ENCODE measurements at regions not wholly inside any gene's neighbourhood (a gene's known extent, or its start where the extent isn't known, plus 50 kb on each side); places are given as distances from the start of the nearest gene placed in this dataset.

- Histone ChIP-seq H3K9me3 (ENCODE audit: severe bottlenecking) (no peaks in the 10 kb centered on the region), H3K27me3 (ENCODE audit: insufficient read depth, poor library complexity, severe bottlenecking) (no peaks in the 10 kb centered on the region), H3K4me1 (ENCODE audit: insufficient read depth, poor library complexity, severe bottlenecking) (no peaks in the 10 kb centered on the region), H3K27ac (ENCODE audit: poor library complexity, severe bottlenecking) (no peak overlapping the region), H3K4me3 (ENCODE audit: severe bottlenecking) (no peak overlapping the region), H3K36me3 (ENCODE audit: low read depth) (no peaks in the 10 kb centered on the region)
- ATAC-seq (ENCODE audit: low read depth) (no peak), DNase-seq (ENCODE audit: low spot score) (no peak)
- TF ChIP-seq, protein P1, sequence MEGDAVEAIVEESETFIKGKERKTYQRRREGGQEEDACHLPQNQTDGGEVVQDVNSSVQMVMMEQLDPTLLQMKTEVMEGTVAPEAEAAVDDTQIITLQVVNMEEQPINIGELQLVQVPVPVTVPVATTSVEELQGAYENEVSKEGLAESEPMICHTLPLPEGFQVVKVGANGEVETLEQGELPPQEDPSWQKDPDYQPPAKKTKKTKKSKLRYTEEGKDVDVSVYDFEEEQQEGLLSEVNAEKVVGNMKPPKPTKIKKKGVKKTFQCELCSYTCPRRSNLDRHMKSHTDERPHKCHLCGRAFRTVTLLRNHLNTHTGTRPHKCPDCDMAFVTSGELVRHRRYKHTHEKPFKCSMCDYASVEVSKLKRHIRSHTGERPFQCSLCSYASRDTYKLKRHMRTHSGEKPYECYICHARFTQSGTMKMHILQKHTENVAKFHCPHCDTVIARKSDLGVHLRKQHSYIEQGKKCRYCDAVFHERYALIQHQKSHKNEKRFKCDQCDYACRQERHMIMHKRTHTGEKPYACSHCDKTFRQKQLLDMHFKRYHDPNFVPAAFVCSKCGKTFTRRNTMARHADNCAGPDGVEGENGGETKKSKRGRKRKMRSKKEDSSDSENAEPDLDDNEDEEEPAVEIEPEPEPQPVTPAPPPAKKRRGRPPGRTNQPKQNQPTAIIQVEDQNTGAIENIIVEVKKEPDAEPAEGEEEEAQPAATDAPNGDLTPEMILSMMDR (IDR thresholded peaks at IDR 0.05; ENCODE audit: poor library complexity, severe bottlenecking) = no peak
Observed at GRCh38 chr9:79778581-79778980, 206.8 kb downstream of the TLE4 start.

- no peak for ATAC-seq (ENCODE audit: low read depth)
- Histone ChIP-seq H3K36me3 (ENCODE audit: low read depth) (no peaks in the 10 kb centered on the region), H3K27me3 (ENCODE audit: insufficient read depth, poor library complexity, severe bottlenecking) (no peaks in the 10 kb centered on the region), H3K27ac (ENCODE audit: poor library complexity, severe bottlenecking) (no peak overlapping the region), H3K4me1 (ENCODE audit: insufficient read depth, poor library complexity, severe bottlenecking) (no peaks in the 10 kb centered on the region), H3K9me3 (ENCODE audit: severe bottlenecking) (no peaks in the 10 kb centered on the region), H3K4me3 (ENCODE audit: severe bottlenecking) (no peak overlapping the region)
- TF ChIP-seq, protein P1 (IDR thresholded peaks at IDR 0.05; ENCODE audit: poor library complexity, severe bottlenecking) = no peak
- DNase-seq (ENCODE audit: low spot score) = no peak
Observed at GRCh38 chr9:79776581-79776980, 204.8 kb downstream of the TLE4 start.

Measured in RWPE2 (cell line).